Retina (tissue), 1 donor: ENCODE measurements at regions not wholly inside any gene's neighbourhood (a gene's known extent, or its start where the extent isn't known, plus 50 kb on each side); places are given as distances from the start of the nearest gene placed in this dataset.

ENCODE experiments used
- DNase-seq: peaks from one replicate; pipeline ENCODE4 v3.0.0-alpha.2; 2016

- no peak for DNase-seq
These were observed 50.3 kb downstream of the NAV1 start for GRCh38 chr1:201589186-201589585.

DNA sequence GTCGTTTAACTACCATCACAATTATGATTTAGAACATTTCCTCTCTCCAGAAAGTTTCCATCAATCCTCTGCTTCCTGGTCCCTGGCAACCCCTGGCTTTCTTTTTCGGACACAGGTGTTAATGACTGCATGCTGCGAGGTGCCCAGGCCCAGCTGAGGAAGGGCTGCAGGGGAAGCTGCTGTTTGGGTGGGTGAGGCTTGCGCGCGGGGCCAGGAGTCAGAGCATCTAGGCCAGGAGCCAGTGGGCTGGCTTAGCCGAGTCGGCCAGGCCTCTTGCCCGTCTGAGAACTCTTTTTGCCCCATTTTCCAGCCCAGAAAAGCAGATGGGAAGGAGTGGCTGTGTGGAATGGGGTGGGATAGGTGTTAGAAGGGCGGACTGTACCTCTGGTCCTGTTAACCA, 51.5 kb downstream of the NAV1 start:
- no peak for DNase-seq

DNA sequence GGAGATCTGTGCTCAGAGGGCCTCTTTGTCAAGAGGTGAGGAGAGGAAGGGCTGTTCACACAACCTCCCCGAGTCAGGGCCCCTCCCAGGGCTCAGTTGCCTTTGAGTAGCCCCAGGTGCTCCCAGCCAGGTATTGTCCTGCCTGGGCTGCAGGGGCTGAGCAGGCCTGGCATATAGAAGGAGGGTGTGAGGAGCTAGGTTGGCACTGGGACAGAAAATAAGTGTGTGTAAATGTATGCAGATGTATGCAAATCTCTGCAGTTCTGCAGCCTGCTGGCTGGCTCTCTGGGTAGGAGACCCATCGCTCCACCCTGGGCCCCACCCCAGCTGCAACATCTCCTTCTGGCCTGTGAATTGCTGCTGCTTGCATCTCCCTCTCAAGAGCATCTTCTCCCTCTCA, 52.4 kb downstream of the NAV1 start:
- DNase-seq: no peak

GRCh38 chr1:201591981-201592380, 53.1 kb downstream of the NAV1 start:
- DNase-seq: no peak

DNA sequence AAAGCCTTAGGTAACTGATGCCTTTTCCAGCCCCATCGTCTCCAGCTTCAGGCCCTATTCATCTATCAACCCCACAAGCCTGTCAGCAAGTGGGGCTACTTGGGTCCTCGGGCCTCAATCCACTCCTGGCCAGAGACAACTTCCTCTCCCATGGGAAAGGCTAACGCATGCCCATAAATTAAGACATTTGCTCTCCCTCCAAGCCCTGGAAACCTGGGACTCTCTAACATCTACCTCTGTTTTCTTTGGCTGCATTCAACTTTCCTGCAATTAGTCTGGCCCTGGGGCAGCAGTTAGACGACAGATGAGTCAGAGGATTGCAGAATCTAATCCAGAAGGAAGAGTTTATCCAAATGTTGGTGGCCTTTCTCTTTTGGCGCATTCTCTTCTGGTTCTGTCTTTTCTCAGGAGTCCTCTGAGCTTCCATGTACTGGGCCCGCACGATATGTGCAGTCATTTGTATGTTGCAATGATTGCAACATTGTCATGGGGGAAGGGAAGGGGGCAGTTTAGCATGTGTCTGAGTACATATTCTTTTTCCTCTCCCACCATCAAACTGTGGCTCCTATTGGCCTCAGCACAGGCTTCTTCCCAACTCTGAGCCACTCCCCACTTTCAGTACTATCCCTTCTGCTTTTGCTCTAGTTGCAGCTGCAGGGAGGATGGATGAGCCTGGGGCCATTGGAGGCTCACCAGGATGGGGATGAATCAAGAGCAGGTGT, 54.4 kb downstream of the NAV1 start:
- no peak for DNase-seq

GRCh38 chr1:201594575-201595245, 55.8 kb downstream of the NAV1 start:
- DNase-seq: peak; percentile 60

GRCh38 chr1:201595381-201595780, 56.5 kb downstream of the NAV1 start:
- no peak for DNase-seq

GRCh38 chr1:201596101-201596868, 57.4 kb downstream of the NAV1 start:
- no peak for DNase-seq

- DNase-seq: no peak
These were observed 58.8 kb downstream of the NAV1 start for GRCh38 chr1:201597551-201598230.

DNA sequence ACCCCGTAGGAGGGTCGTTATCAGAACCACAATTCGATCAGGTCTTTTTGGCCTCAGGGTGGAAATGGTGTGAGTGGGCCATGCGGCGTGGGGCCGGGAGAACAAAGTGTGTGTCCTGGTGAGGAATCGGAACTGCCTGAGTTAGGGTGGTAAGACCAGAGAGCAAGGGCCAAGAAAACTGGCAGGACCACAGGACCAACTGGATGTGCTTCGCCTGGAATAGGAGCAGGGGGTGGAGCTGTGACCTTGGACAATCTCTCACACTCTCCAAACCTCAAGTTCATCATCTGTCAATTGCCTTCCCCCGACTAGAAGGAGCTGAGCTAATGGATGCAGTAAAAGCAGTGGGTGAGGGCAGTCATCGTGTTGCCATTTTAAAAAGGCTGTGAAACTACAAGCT, 59.5 kb downstream of the NAV1 start:
- no peak for DNase-seq

DNA sequence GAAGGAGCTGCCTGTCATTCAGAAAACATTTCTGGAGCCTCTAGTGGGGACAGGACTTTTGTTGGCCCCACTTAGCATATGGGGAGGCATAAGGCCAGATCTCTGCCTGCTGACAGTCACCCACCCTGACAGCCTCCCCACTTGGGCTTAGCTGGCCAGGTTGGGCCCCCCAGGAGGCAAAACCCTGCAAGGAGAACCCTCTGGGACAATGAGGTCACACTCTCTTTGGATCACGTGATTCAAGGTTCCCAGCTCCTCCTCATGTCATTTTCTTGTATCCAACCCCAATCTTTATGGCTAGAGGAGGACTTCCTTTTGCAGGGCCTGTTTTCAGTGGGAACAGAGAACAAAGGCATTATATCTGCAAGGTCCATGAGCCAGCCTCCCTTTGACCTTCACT, 60.0 kb downstream of the NAV1 start:
- no peak for DNase-seq

DNA sequence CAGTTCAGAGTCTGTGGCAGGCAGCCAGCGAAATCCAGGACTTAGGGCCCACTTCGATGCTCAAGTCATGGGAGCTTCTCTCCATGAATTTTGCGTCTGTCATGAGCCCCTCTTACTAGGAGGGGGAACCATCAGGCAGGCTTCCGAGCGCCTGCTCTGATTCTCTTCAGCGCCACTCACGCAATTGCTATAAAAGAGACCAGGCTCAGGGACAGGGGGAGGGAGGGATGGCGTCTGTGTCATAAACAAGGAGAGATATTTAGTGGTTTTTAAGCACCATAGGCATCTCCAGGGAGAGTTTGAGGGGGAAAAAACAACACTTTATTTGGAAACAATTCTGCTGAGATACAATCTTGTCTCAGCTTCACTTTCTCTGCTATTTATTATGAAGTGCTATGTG, 60.6 kb downstream of the NAV1 start:
- DNase-seq: no peak

DNA sequence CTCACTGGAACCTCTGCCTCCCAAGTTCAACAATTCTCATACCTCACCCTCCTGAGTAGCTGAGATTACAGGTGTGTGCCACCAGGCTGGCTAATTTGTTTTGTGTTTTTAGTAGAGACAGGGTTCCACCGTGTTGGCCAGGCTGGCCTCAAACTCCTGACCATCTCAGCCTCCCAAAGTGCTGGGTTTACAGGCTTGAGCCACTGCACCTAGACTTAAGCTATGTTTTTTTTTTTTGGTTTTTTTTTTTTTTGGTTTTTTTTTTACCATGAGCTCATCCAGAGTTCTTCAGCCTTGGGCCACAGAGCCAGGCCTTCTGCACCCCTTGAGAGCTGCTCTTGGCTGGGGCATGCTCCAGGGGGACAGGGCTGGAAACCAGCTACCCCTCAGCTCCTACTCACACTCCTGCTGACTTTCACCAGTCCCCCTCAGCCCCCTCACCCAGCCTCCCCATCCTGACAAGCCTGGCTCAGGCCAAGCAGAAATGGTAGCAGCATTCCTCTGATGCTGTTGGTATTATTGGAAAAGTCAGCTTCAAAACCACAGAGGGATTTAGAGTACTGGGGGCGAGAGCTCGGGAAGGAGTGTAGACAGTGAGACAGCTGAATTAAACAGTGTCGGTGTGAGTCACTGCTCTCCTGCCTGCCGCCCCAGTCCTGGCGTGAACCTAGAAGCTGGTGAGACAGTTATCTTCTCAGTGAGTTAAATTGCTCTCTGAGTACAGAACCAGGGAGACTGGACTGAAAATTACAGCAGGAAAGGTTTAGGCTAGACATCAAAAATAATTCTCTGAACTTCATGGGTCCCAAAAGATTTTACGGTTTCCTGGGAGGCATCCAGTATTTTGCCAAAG, 63.7 kb downstream of the NAV1 start:
- DNase-seq: no peak

DNA sequence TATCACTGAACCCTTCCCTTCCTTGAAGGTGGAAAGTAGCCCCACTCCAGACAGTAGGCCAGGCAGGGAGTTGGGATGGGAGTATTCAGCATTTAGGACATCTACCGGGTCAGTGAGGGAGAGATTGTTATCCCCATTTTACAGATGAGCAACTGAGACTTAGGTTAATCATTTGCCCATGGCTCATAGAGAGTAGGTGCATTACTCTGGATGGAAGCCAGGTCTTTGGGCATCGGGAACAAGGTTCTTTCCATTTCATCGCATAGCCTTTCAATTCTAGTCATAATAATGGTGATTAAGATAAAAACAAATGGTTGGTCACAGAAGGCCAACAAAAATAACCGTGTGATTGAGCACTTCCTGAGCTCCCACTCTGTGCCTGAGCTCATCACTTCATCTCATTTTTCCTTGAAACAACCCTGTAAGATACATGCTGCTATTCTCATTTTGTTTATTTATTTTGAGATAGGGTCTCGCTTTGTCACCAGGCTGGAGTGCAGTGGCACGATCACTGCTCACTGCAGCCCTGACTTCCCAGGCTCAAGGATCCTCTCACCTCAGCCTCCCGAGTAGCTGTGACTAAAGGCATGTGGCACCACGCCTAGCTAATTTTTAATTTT, 64.8 kb downstream of the NAV1 start:
- no peak for DNase-seq

- DNase-seq: no peak
These were observed 66.6 kb downstream of the NAV1 start for GRCh38 chr1:201605385-201606010.

GRCh38 chr1:201606096-201606495, 67.2 kb downstream of the NAV1 start:
- no peak for DNase-seq

- no peak for DNase-seq
These were observed 67.7 kb downstream of the NAV1 start for GRCh38 chr1:201606623-201607022.

DNA sequence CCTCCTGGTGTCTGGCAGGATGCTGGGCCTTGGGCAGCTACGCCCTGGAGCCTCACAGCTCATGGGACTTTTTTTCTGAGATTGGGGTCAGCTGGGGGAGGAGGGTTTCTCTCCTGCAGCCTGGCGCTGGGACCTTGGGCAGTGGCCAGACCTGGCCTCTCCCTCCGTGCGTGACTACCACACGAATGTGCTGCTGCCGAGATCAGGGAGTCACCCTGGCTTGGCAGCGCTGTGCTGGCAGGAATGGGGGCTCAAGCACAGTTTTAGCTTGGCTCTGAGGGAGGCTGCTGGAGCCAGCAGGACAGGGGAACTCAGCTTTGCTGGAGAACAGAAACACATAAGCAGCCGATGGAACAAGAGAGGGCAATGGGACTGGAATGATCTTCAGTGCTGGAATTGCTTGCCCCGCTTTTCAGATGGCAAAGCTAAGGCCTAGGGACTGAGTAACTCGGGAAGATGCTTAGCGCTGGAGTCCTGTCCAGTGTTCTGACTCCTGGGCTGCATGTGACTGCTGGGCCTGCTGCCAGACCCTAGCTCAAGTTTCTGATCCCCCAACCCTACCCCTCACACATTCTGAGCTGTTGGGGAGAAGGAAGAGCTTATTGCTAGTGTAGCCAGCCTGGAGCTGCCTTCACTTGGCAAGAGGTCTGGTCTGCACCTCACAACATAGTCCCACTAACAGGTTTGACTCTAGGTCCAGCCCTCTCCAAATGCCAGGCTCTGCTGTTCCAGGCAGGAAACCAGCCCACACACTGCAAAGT, 69.9 kb downstream of the NAV1 start:
- no peak for DNase-seq

DNA sequence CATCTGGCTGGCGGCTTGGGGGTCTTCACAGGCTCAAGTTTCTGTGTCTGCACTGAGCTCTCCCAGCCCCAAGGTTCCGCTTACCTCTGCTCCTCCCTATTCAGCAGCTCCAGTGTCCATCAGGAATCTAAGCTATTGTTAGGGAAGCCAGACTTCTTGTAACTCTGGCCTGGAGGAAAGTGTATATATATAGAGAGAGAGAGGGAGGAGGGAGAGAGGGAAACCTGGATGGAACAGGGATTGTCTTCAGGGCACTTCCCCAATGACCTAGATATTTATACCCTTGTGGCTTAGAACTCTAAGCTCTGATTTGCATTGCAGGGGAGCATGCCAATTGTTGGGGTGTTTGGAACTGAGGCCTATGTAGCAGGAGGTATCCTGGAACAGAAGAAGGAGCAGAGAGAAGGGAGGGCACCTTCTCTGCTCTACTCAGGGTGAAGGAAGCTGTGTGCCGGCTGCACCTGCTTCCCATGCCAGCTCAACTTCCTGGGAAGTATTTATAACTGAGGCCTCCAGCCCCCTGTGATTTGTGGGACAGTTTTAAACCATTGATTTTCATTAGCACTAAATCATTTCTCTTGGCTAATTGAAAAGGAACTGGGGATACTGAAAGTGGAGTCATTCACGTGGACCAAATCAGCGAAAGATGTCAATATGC, 70.9 kb downstream of the NAV1 start:
- DNase-seq: no peak

- DNase-seq: no peak
These were observed 71.9 kb downstream of the NAV1 start for GRCh38 chr1:201610858-201611257.
